Liver (tissue), 8 donors: ENCODE measurements at regions not wholly inside any gene's neighbourhood (a gene's known extent, or its start where the extent isn't known, plus 50 kb on each side); places are given as distances from the start of the nearest gene placed in this dataset.

Experiments used
- DNase-seq: peaks from one replicate; pipeline ENCODE4 v3.0.0-alpha.2; 2017; ENCODE audit warnings: low spot score
- H3K27ac ChIP-seq, 2 donors: one replicate each; pipeline ENCODE4 v1.7.0; 2013; ENCODE audit warnings: inconsistent platforms in 2 of 2, low read length in 2 of 2, control low read depth in 1 of 2, low read depth in 1 of 2, mild to moderate bottlenecking in 1 of 2
- H3K27me3 ChIP-seq, 4 donors: one replicate each; pipeline versions ENCODE4 v1.6.1 to v1.7.0; 2013; ENCODE audit warnings: low read length in 3 of 4, inconsistent platforms in 1 of 4, mild to moderate bottlenecking in 1 of 4, moderate library complexity in 1 of 4; ENCODE audit not compliant: control insufficient read depth in 4 of 4, insufficient read depth in 4 of 4
- H3K36me3 ChIP-seq, 4 donors: one replicate each; pipeline versions ENCODE4 v1.6.1 to v1.7.0; 2013; ENCODE audit warnings: low read length in 3 of 4, mild to moderate bottlenecking in 3 of 4, low read depth in 1 of 4, moderate library complexity in 1 of 4; ENCODE audit not compliant: control insufficient read depth in 4 of 4, insufficient read depth in 3 of 4
- H3K4me1 ChIP-seq, 4 donors: one replicate each; pipeline versions ENCODE4 v1.6.1 to v1.7.0; 2013; ENCODE audit warnings: low read length in 3 of 4, mild to moderate bottlenecking in 3 of 4, moderate library complexity in 1 of 4; ENCODE audit not compliant: control insufficient read depth in 4 of 4, insufficient read depth in 4 of 4
- H3K4me3 ChIP-seq, 3 donors: one replicate each; pipeline versions ENCODE4 v1.6.1 to v1.7.0; 2013; ENCODE audit warnings: low read length in 3 of 3, control low read depth in 1 of 3, low read depth in 1 of 3, mild to moderate bottlenecking in 1 of 3
- H3K9ac ChIP-seq, 2 donors: one replicate each; pipeline ENCODE4 v1.7.0; 2013; ENCODE audit warnings: low read length in 2 of 2, mild to moderate bottlenecking in 2 of 2, moderate library complexity in 2 of 2, control low read depth in 1 of 2, low read depth in 1 of 2
- H3K9me3 ChIP-seq, 4 donors: one replicate each; pipeline versions ENCODE4 v1.6.1 to v1.7.0; 2013; ENCODE audit warnings: low read length in 3 of 4; ENCODE audit not compliant: control insufficient read depth in 4 of 4
- ATF3 ChIP-seq: IDR thresholded peaks from 2 replicates; pipeline ENCODE4 v1.6.1; 2016; ENCODE audit warnings: antibody characterized with exemption
- CTCF ChIP-seq: fragments of 150-350 bp; IDR thresholded peaks from 2 replicates; pipeline ENCODE4 v1.5.1; 2017; ENCODE audit warnings: improper control_type of control experiment, low read depth, low read length; ENCODE audit not compliant: missing input control
- EGR1 ChIP-seq, 2 donors: IDR thresholded peaks; 2 replicates each; pipeline ENCODE4 v1.6.1; 2016 to 2018; ENCODE audit warnings: antibody characterized with exemption in 2 of 2, low read depth in 2 of 2
- FOXA1 ChIP-seq: IDR thresholded peaks from 2 replicates; pipeline ENCODE4 v1.6.1; 2016; ENCODE audit warnings: antibody characterized with exemption
- FOXA2 ChIP-seq: IDR thresholded peaks from 2 replicates; pipeline ENCODE4 v1.6.1; 2016; ENCODE audit warnings: antibody characterized with exemption
- GABPA ChIP-seq, 2 donors: IDR thresholded peaks in 1 of 2; conservative IDR thresholded peaks in 1 of 2; 2 replicates each; pipeline ENCODE4 v1.6.1; 2016; ENCODE audit warnings: antibody characterized with exemption in 2 of 2, mild to moderate bottlenecking in 1 of 2, moderate library complexity in 1 of 2
- HNF4A ChIP-seq, 2 donors: conservative IDR thresholded peaks; 2 replicates each; pipeline ENCODE4 v1.6.1; 2016; ENCODE audit warnings: antibody characterized with exemption in 2 of 2, mild to moderate bottlenecking in 2 of 2
- MAX ChIP-seq: IDR thresholded peaks from 2 replicates; pipeline ENCODE4 v1.6.1; 2016; ENCODE audit warnings: antibody characterized with exemption
- RAD21 ChIP-seq, 2 donors: IDR thresholded peaks; 2 replicates each; pipeline ENCODE4 v1.6.1; 2016; ENCODE audit warnings: antibody characterized with exemption in 2 of 2, mild to moderate bottlenecking in 2 of 2
- REST ChIP-seq: IDR thresholded peaks from 2 replicates; pipeline ENCODE4 v1.6.1; 2016; ENCODE audit warnings: antibody characterized with exemption, mild to moderate bottlenecking
- RXRA ChIP-seq, 2 donors: IDR thresholded peaks; 2 replicates each; pipeline ENCODE4 v1.6.1; 2017 to 2018; ENCODE audit warnings: antibody characterized with exemption in 2 of 2, mild to moderate bottlenecking in 1 of 2
- YY1 ChIP-seq: IDR thresholded peaks from 2 replicates; pipeline ENCODE4 v1.6.1; 2016; ENCODE audit warnings: antibody characterized with exemption, mild to moderate bottlenecking
- ZBTB33 ChIP-seq: IDR thresholded peaks from 2 replicates; pipeline ENCODE4 v1.6.1; 2016; ENCODE audit warnings: antibody characterized with exemption
- WGBS: extraction: QIAGEN DNeasy Blood & Tissue Kit; methylation state at CpG from one replicate; pipeline ENCODE4 v1.1.7; 2013; 5-methylcytosine and 5-hydroxymethylcytosine counted together
- donor health status: healthy.
- donor health status: healthy.
- donor health status: healthy.
- donor health status: healthy.
- donor health status: healthy.

- WGBS: 68% methylated on average over 3 of the region's 3 CpGs
- H3K4me3 ChIP-seq: no peak overlapping the region
- TF ChIP-seq CTCF (peak; percentile 43), RXRA (IDR thresholded peaks at IDR 0.05) (no peak), HNF4A (conservative IDR thresholded peaks at IDR 0.05) (no peak), REST (no peak), RAD21 (IDR thresholded peaks at IDR 0.05) (peak; percentile 69 to 78)
- H3K27me3 ChIP-seq: peaks cover 0 to 2% (median 0%) of the 10 kb centered on the region in 4 donors
- H3K36me3 ChIP-seq: no peaks in the 10 kb centered on the region
- no peaks in the 10 kb centered on the region for H3K9me3 ChIP-seq
- H3K9ac ChIP-seq: no peak overlapping the region
- H3K4me1 ChIP-seq: no peaks in the 10 kb centered on the region
- no peak for DNase-seq
- no peak overlapping the region for H3K27ac ChIP-seq
Measured at GRCh38 chr2:164430166-164430783, 191.0 kb downstream of the GRB14 start.

- Histone ChIP-seq H3K4me1 (no peaks in the 10 kb centered on the region), H3K27ac (no peak overlapping the region), H3K9ac (no peak overlapping the region), H3K4me3 (no peak overlapping the region), H3K9me3 (no peaks in the 10 kb centered on the region), H3K27me3 (peaks cover 0 to 4% (median 0%) of the 10 kb centered on the region in 4 donors), H3K36me3 (no peaks in the 10 kb centered on the region)
- no peak for DNase-seq
- WGBS: 59% methylated on average over 2 of the region's 2 CpGs
- TF ChIP-seq RXRA (IDR thresholded peaks at IDR 0.05) (no peak), GABPA (IDR thresholded peaks at IDR 0.05 in 1 of 2, conservative IDR thresholded peaks at IDR 0.05 in 1 of 2) (no peak)
Measured at GRCh38 chr2:164429354-164429753, 191.9 kb downstream of the GRB14 start.

- no peak overlapping the region for H3K9ac ChIP-seq
- peaks cover 0 to 8% (median 0%) of the 10 kb centered on the region in 4 donors for H3K27me3 ChIP-seq
- DNase-seq: no peak
- H3K4me1 ChIP-seq: no peaks in the 10 kb centered on the region
- no peaks in the 10 kb centered on the region for H3K9me3 ChIP-seq
- no peak overlapping the region for H3K4me3 ChIP-seq
- no peaks in the 10 kb centered on the region for H3K36me3 ChIP-seq
- no peak overlapping the region for H3K27ac ChIP-seq
- WGBS: 91% methylated on average over 7 of the region's 7 CpGs
- TF ChIP-seq EGR1 (IDR thresholded peaks at IDR 0.05; ENCODE audit: low read depth in 2 of 2): no peak
- no peak for TF ChIP-seq REST
- TF ChIP-seq YY1: no peak
- no peak for TF ChIP-seq ZBTB33
- TF ChIP-seq ATF3: no peak
- TF ChIP-seq MAX: no peak
- no peak for TF ChIP-seq RXRA (IDR thresholded peaks at IDR 0.05)
- no peak for TF ChIP-seq FOXA2
- TF ChIP-seq FOXA1: no peak
- no peak for TF ChIP-seq RAD21 (IDR thresholded peaks at IDR 0.05)
Measured at GRCh38 chr2:164427111-164427510, 194.2 kb downstream of the GRB14 start.
